Neuronal stem cell (in vitro differentiated cells): ENCODE measurements at regions not wholly inside any gene's neighbourhood (a gene's known extent, or its start where the extent isn't known, plus 50 kb on each side); places are given as distances from the start of the nearest gene placed in this dataset.

Experiments
- DNase-seq: peaks from one replicate; pipeline ENCODE4 v3.0.0-alpha.2; 2013; ENCODE audit warnings: low spot score
- H2AFZ ChIP-seq: one replicate; pipeline ENCODE4 v1.6.1; 2013; ENCODE audit warnings: mild to moderate bottlenecking, low read length, inconsistent platforms
- H2AK5ac ChIP-seq: 2 replicates; pipeline ENCODE4 v1.6.1; 2013; ENCODE audit warnings: low read depth, mild to moderate bottlenecking, inconsistent platforms, low read length, moderate library complexity, mixed read lengths
- H2BK120ac ChIP-seq: 2 replicates; pipeline ENCODE4 v1.6.1; 2013; ENCODE audit warnings: low read depth, mild to moderate bottlenecking, inconsistent platforms, low read length, moderate library complexity, mixed read lengths
- H2BK12ac ChIP-seq: one replicate; pipeline ENCODE4 v1.6.1; 2013; ENCODE audit warnings: low read length, inconsistent platforms
- H2BK15ac ChIP-seq: 2 replicates; pipeline ENCODE4 v1.6.1; 2013; ENCODE audit warnings: mild to moderate bottlenecking, low read length, inconsistent platforms, mixed read lengths
- H2BK5ac ChIP-seq: one replicate; pipeline ENCODE4 v1.6.1; 2013; ENCODE audit warnings: inconsistent platforms, mild to moderate bottlenecking, low read length, moderate library complexity
- H3K14ac ChIP-seq: one replicate; pipeline ENCODE4 v1.6.1; 2013; ENCODE audit warnings: low read length, inconsistent platforms
- H3K18ac ChIP-seq: 2 replicates; pipeline ENCODE4 v1.6.1; 2013; ENCODE audit warnings: low read length, inconsistent platforms
- H3K23ac ChIP-seq: 2 replicates; pipeline ENCODE4 v1.6.1; 2013; ENCODE audit warnings: low read depth, mild to moderate bottlenecking, mixed read lengths, low read length, inconsistent platforms; ENCODE audit not compliant: poor library complexity
- H3K27ac ChIP-seq: replicated peaks from 3 replicates; pipeline ENCODE4 v1.5.1; 2013; ENCODE audit warnings: low read length, inconsistent platforms
- H3K27me3 ChIP-seq, 3 experiments: 2 replicates each; pipeline ENCODE4 v1.6.1; 2013; ENCODE audit warnings: low read length in 3 of 3, mild to moderate bottlenecking in 2 of 3, inconsistent platforms in 1 of 3, low read depth in 1 of 3, mixed read lengths in 1 of 3, moderate library complexity in 1 of 3; ENCODE audit not compliant: control insufficient read depth in 3 of 3, insufficient read depth in 3 of 3
- H3K36me3 ChIP-seq, 2 donors: replicated peaks in 1 of 2; 2 replicates each; pipeline ENCODE4 v1.6.1; 2013; ENCODE audit warnings: low read length in 2 of 2; ENCODE audit not compliant: control insufficient read depth in 2 of 2, insufficient read depth in 2 of 2
- H3K4ac ChIP-seq: 2 replicates; pipeline ENCODE4 v1.6.1; 2013; ENCODE audit warnings: inconsistent platforms, mild to moderate bottlenecking, low read length, moderate library complexity
- H3K4me1 ChIP-seq, 2 donors: 1 replicate in 1 of 2; 2 replicates in 1 of 2; pipeline ENCODE4 v1.6.1; 2013; ENCODE audit warnings: low read length in 2 of 2, low read depth in 1 of 2; ENCODE audit not compliant: control insufficient read depth in 2 of 2, insufficient read depth in 1 of 2
- H3K4me2 ChIP-seq: one replicate; pipeline ENCODE4 v1.6.1; 2013; ENCODE audit warnings: mild to moderate bottlenecking, low read length, inconsistent platforms; ENCODE audit not compliant: insufficient read depth, poor library complexity, severe bottlenecking
- H3K4me3 ChIP-seq, 2 donors: 2 replicates each; pipeline ENCODE4 v1.5.1; 2013; ENCODE audit warnings: low read length in 2 of 2, mild to moderate bottlenecking in 2 of 2, inconsistent platforms in 1 of 2, moderate library complexity in 1 of 2
- H3K79me1 ChIP-seq: one replicate; pipeline ENCODE4 v1.6.1; 2013; ENCODE audit warnings: low read depth, mild to moderate bottlenecking, inconsistent platforms, low read length, moderate library complexity
- H3K9ac ChIP-seq: one replicate; pipeline ENCODE4 v1.6.1; 2013; ENCODE audit warnings: mild to moderate bottlenecking, low read depth, low read length, inconsistent platforms; ENCODE audit not compliant: poor library complexity
- H3K9me3 ChIP-seq, 2 donors: replicated peaks in 1 of 2; 2 replicates each; pipeline versions ENCODE3 to v1.6.1; 2013; ENCODE audit warnings: low read length in 2 of 2, mild to moderate bottlenecking in 2 of 2, inconsistent platforms in 1 of 2, low read depth in 1 of 2, mixed read lengths in 1 of 2, moderate library complexity in 1 of 2; ENCODE audit not compliant: control insufficient read depth in 2 of 2, insufficient read depth in 1 of 2
- H4K8ac ChIP-seq: one replicate; pipeline ENCODE4 v1.6.1; 2013; ENCODE audit warnings: low read depth, mild to moderate bottlenecking, inconsistent platforms, low read length, moderate library complexity
- H4K91ac ChIP-seq: one replicate; pipeline ENCODE4 v1.6.1; 2013; ENCODE audit warnings: low read length, low read depth, mild to moderate bottlenecking, inconsistent platforms; ENCODE audit not compliant: poor library complexity
- WGBS, 2 donors: extraction: QIAGEN DNeasy Blood & Tissue Kit; methylation state at CpG; one replicate each; pipeline ENCODE4 v1.1.7; 2013; ENCODE audit warnings: missing lambda C conversion rate in 2 of 2, mixed read lengths in 1 of 2; ENCODE audit not compliant: insufficient read length in 2 of 2, insufficient replicate concordance in 1 of 2; ENCODE audit errors: extremely low coverage in 2 of 2; 5-methylcytosine and 5-hydroxymethylcytosine counted together

DNA sequence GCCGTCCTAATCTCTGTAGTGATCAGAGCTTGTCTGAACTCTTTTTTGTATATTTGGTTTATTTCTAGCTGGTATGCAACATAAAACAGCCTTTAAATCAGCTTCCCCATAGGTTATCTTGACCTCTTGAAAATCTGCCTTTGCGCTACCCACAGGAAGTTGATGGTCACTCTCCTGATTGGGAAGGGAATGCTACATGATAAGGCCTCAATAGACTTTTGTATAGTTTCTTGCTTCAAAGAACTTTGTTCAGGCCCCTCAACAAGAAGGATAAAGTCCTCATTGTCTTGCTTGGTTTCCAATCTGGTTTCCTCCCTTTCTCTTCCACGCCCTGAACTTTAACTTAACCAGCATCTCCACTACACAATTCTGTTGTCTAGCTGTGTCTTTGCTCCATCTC lies 95.4 kb upstream of the TENT5A start:
- Histone ChIP-seq H3K4me2 (no peak overlapping the region), H3K79me1 (no peaks in the 10 kb centered on the region), H2BK15ac (no peak overlapping the region), H4K91ac (no peak overlapping the region), H4K8ac (no peak overlapping the region), H3K14ac (no peak overlapping the region), H3K4me3 (no peak overlapping the region), H3K23ac (no peak overlapping the region), H2BK5ac (no peak overlapping the region), H3K4ac (no peak overlapping the region), H2AK5ac (no peak overlapping the region), H2BK12ac (no peak overlapping the region), H3K18ac (no peak overlapping the region), H2BK120ac (no peak overlapping the region), H3K4me1 (no peaks in the 10 kb centered on the region), H3K9me3 (no peaks in the 10 kb centered on the region), H3K9ac (no peak overlapping the region), H2AFZ (no peak overlapping the region), H3K27me3 (no peaks in the 10 kb centered on the region), H3K27ac (no peak overlapping the region), H3K36me3 (no peaks in the 10 kb centered on the region)
- DNase-seq: no peak
- no CpG with 5 or more reads among the region's 3 CpGs for WGBS, 2 donors

DNA sequence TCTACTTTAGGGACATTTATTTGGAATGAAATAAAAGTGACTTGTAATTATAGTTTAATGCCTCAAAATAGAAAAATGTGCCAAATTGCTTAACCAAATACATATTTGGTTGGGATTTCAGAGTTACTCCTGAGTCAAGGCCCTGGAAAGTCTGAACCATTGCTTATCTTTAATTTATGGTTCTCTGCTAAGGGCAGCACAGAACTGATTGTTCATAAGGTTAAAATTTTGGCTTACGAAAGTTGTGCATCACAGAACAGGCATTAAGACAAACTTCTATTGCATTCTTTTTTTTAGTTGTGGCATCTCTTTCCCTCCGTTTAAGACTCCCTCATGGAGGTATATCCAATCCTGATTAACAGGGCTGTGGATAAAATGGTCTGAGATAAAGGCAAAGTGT lies 92.2 kb upstream of the TENT5A start:
- no peak overlapping the region for H3K4ac ChIP-seq
- no peak overlapping the region for H3K14ac ChIP-seq
- no peak overlapping the region for H4K91ac ChIP-seq
- H3K4me1 ChIP-seq: no peaks in the 10 kb centered on the region
- no peaks in the 10 kb centered on the region for H3K79me1 ChIP-seq
- H2BK15ac ChIP-seq: no peak overlapping the region
- no peak overlapping the region for H3K27ac ChIP-seq
- no peak overlapping the region for H4K8ac ChIP-seq
- no peak overlapping the region for H2BK5ac ChIP-seq
- no peak overlapping the region for H2BK12ac ChIP-seq
- WGBS, 2 donors: no CpG with 5 or more reads among the region's 2 CpGs
- no peak overlapping the region for H3K4me3 ChIP-seq
- no peak overlapping the region for H2BK120ac ChIP-seq
- H3K23ac ChIP-seq: no peak overlapping the region
- no peak overlapping the region for H2AFZ ChIP-seq
- no peak overlapping the region for H2AK5ac ChIP-seq
- no peak for DNase-seq
- H3K27me3 ChIP-seq: no peaks in the 10 kb centered on the region
- no peak overlapping the region for H3K9ac ChIP-seq
- no peaks in the 10 kb centered on the region for H3K36me3 ChIP-seq
- H3K4me2 ChIP-seq: no peak overlapping the region
- no peaks in the 10 kb centered on the region for H3K9me3 ChIP-seq
- no peak overlapping the region for H3K18ac ChIP-seq

DNA sequence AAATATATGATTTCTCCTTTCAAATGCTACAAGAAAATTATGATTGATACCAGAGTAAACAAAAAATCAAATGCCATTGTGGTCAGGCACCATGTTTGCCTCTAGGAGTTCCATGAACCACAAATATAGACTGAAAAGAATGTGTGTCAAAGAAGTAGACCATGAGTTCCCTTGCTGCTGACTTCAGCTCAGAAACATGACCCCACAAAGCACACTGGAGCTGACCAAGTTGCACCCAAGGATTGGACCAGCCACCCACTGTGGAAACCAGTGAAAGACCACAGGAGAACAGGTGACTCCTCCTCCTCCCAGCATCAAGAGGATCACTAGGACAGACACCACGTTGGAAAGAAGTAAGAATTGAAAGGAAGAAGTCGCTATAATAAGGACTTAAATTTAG lies 90.8 kb upstream of the TENT5A start:
- no peak overlapping the region for H2AFZ ChIP-seq
- no CpG with 5 or more reads among the region's 2 CpGs for WGBS, 2 donors
- H3K14ac ChIP-seq: no peak overlapping the region

GRCh38 chr6:81842254-81842653 lies 89.8 kb upstream of the TENT5A start:
- H2BK120ac ChIP-seq: no peak overlapping the region
- H2BK5ac ChIP-seq: no peak overlapping the region
- no peaks in the 10 kb centered on the region for H3K36me3 ChIP-seq
- H2BK12ac ChIP-seq: no peak overlapping the region
- H4K91ac ChIP-seq: no peak overlapping the region
- H3K18ac ChIP-seq: no peak overlapping the region
- H3K23ac ChIP-seq: no peak overlapping the region
- no peak overlapping the region for H3K27ac ChIP-seq
- H2AK5ac ChIP-seq: no peak overlapping the region
- no peak for DNase-seq
- H3K14ac ChIP-seq: no peak overlapping the region
- H4K8ac ChIP-seq: no peak overlapping the region
- no peak overlapping the region for H2AFZ ChIP-seq
- H3K4me1 ChIP-seq: no peaks in the 10 kb centered on the region
- no peak overlapping the region for H3K4me3 ChIP-seq
- no peaks in the 10 kb centered on the region for H3K9me3 ChIP-seq
- no peak overlapping the region for H2BK15ac ChIP-seq
- H3K4me2 ChIP-seq: no peak overlapping the region
- H3K4ac ChIP-seq: no peak overlapping the region
- H3K9ac ChIP-seq: no peak overlapping the region
- no peaks in the 10 kb centered on the region for H3K27me3 ChIP-seq
- H3K79me1 ChIP-seq: no peaks in the 10 kb centered on the region

More for the DNA sequence above, 90.8 kb upstream of the TENT5A start:
- Histone ChIP-seq H2BK120ac (no peak overlapping the region), H3K18ac (no peak overlapping the region), H3K36me3 (no peaks in the 10 kb centered on the region), H3K27ac (no peak overlapping the region), H3K79me1 (no peaks in the 10 kb centered on the region), H2BK5ac (no peak overlapping the region), H3K4me3 (no peak overlapping the region), H3K4me1 (no peaks in the 10 kb centered on the region), H3K27me3 (no peaks in the 10 kb centered on the region), H2BK12ac (no peak overlapping the region), H3K23ac (no peak overlapping the region), H2AK5ac (no peak overlapping the region), H3K9me3 (no peaks in the 10 kb centered on the region), H3K4ac (no peak overlapping the region), H2BK15ac (no peak overlapping the region), H4K8ac (no peak overlapping the region), H3K9ac (no peak overlapping the region), H4K91ac (no peak overlapping the region), H3K4me2 (no peak overlapping the region)
- no peak for DNase-seq
